GM12878 (cell line): ENCODE measurements at regions not wholly inside any gene's neighbourhood (a gene's known extent, or its start where the extent isn't known, plus 50 kb on each side); places are given as distances from the start of the nearest gene placed in this dataset.

Experiments used
- ATAC-seq: fragments of 200-7000 bp; cut with Tn5 transposase; 3 replicates; pipeline ENCODE4 v1.9.1; 2020; ENCODE audit warnings: mild to moderate bottlenecking, moderate library complexity
- BruUV-seq: library from RNA; stranded (reverse); fragments of 400-500 nt; replicated peaks from 2 replicates; lab custom pipeline; 2021; lab: Mats Ljungman, UMichigan
- CTCF ChIA-PET: fragments of 300-600 bp; sonication (Branson Sonifier 250); formaldehyde crosslinking; extraction: SDS; loops from one replicate; lab custom pipeline; 2021; ENCODE audit warnings: inconsistent platforms; lab: Yijun Ruan, JAX
- POLR2A ChIA-PET: fragments of 350-600 bp; formaldehyde crosslinking; extraction: SDS; loops from one replicate; lab custom pipeline; 2021; ENCODE audit warnings: inconsistent platforms; lab: Charles Lee
- RAD21 ChIA-PET: fragments of 300-600 bp; sonication (Branson Sonifier 250); formaldehyde crosslinking; loops from one replicate; lab custom pipeline; 2023; ENCODE audit warnings: antibody characterized with exemption; ENCODE audit not compliant: unreplicated experiment; lab: Charles Lee
- SMC1A ChIA-PET: fragments of 300-600 bp; sonication (Branson Sonifier 250); formaldehyde crosslinking; loops from one replicate; lab custom pipeline; 2023; ENCODE audit not compliant: unreplicated experiment, uncharacterized antibody; lab: Charles Lee
- DNase-seq: peaks from one replicate; pipeline ENCODE4 v3.0.0-alpha.2; 2011; ENCODE audit warnings: low read depth, low spot score
- FAIRE-seq: peaks from 3 replicates; lab custom pipeline; 2011; peaks lifted over from hg19 to GRCh38; lab: Jason Lieb, UNC
- H2AFZ ChIP-seq: 2 replicates; pipeline ENCODE4 v1.6.0; 2011; ENCODE audit warnings: low read depth, low read length, control low read depth; ENCODE audit not compliant: control insufficient read depth
- H3K27ac ChIP-seq: 2 replicates; pipeline ENCODE4 v1.5.1; 2011; ENCODE audit warnings: control low read depth; ENCODE audit not compliant: control insufficient read depth, insufficient read depth
- H3K27me3 ChIP-seq, 2 experiments: replicated peaks in 1 of 2; 2 replicates each; pipeline versions ENCODE4 v1.6.0 to v1.6.1; 2011; ENCODE audit warnings: low read length in 1 of 2; ENCODE audit not compliant: control insufficient read depth in 2 of 2, insufficient read depth in 2 of 2
- H3K36me3 ChIP-seq, 2 experiments: 2 replicates each; pipeline ENCODE4 v1.5.1; 2011; ENCODE audit warnings: low read length in 1 of 2; ENCODE audit not compliant: control insufficient read depth in 2 of 2, insufficient read depth in 2 of 2
- H3K4me1 ChIP-seq: 2 replicates; pipeline ENCODE4 v1.6.1; 2011; ENCODE audit warnings: mild to moderate bottlenecking, low read length, moderate library complexity, mixed read lengths; ENCODE audit not compliant: control insufficient read depth, insufficient read depth
- H3K4me2 ChIP-seq: 2 replicates; pipeline ENCODE4 v1.6.0; 2011; ENCODE audit warnings: control low read depth; ENCODE audit not compliant: control insufficient read depth, insufficient read depth
- H3K4me3 ChIP-seq: fragments of 200-600 bp; sonication (generic); 2 replicates; pipeline ENCODE4 v1.5.1; 2016
- H3K79me2 ChIP-seq: 2 replicates; pipeline ENCODE4 v1.6.0; 2011; ENCODE audit warnings: low read length; ENCODE audit not compliant: control insufficient read depth, insufficient read depth
- H3K9ac ChIP-seq: 2 replicates; pipeline ENCODE4 v1.8.0; 2011; ENCODE audit warnings: low read length, control low read depth, mixed read lengths; ENCODE audit not compliant: control insufficient read depth, insufficient read depth
- H3K9me3 ChIP-seq: replicated peaks from 3 replicates; pipeline ENCODE4 v1.5.1; 2011; ENCODE audit warnings: mild to moderate bottlenecking, low read length; ENCODE audit not compliant: control insufficient read depth, insufficient read depth
- H4K20me1 ChIP-seq: 2 replicates; pipeline ENCODE4 v1.6.0; 2011; ENCODE audit not compliant: control insufficient read depth, insufficient read depth
- ASH2L ChIP-seq: fragments of 300-600, 200-600 bp; sonication (generic); IDR thresholded peaks from 2 replicates; pipeline ENCODE4 v1.6.1; 2017; ENCODE audit warnings: low read depth, mild to moderate bottlenecking, borderline replicate concordance
- CREM ChIP-seq: IDR thresholded peaks from 2 replicates; pipeline ENCODE4 v1.6.1; 2014; ENCODE audit warnings: antibody characterized with exemption, low read depth
- KLF5 ChIP-seq: fragments of 450-650 bp; IDR thresholded peaks from 2 replicates; pipeline ENCODE4 v1.6.1; 2014; ENCODE audit warnings: mild to moderate bottlenecking; ENCODE audit not compliant: partially characterized antibody
- NR2C1 ChIP-seq: fragments of 450-650 bp; IDR thresholded peaks from 2 replicates; pipeline ENCODE4 v1.6.1; 2017; ENCODE audit warnings: antibody characterized with exemption, mild to moderate bottlenecking, moderate library complexity
- NR2C2 ChIP-seq: IDR thresholded peaks from 2 replicates; pipeline ENCODE4 v1.6.1; 2011; ENCODE audit warnings: borderline replicate concordance, low read depth; ENCODE audit not compliant: control insufficient read depth, insufficient read length
- RAD51 ChIP-seq: fragments of 450-650 bp; IDR thresholded peaks from 2 replicates; pipeline ENCODE4 v1.6.1; 2016; ENCODE audit warnings: moderate library complexity, mild to moderate bottlenecking, inconsistent platforms
- SREBF1 ChIP-seq: IDR thresholded peaks from 2 replicates; pipeline ENCODE4 v1.6.1; 2012; ENCODE audit warnings: mild to moderate bottlenecking, low read length
- SREBF2 ChIP-seq: IDR thresholded peaks from 2 replicates; pipeline ENCODE4 v1.6.1; 2012; ENCODE audit warnings: mild to moderate bottlenecking, low read length
- SRF ChIP-seq, 2 experiments: IDR thresholded peaks; 2 replicates each; pipeline ENCODE4 v1.6.1; 2011; ENCODE audit warnings: low read depth in 2 of 2, low read length in 2 of 2, mild to moderate bottlenecking in 1 of 2, moderate library complexity in 1 of 2
- TARDBP ChIP-seq: IDR thresholded peaks from 2 replicates; pipeline ENCODE4 v1.6.1; 2016; ENCODE audit warnings: borderline replicate concordance
- ZZZ3 ChIP-seq: IDR thresholded peaks from 2 replicates; pipeline ENCODE4 v1.6.1; 2011; ENCODE audit warnings: low read depth; ENCODE audit not compliant: control insufficient read depth, insufficient read length
- WGBS: methylation state at CpG from one replicate; pipeline ENCODE4 v1.1.6; 2016; ENCODE audit warnings: low lambda C conversion rate; ENCODE audit not compliant: insufficient replicate concordance, insufficient coverage; ENCODE audit errors: missing lambda C conversion rate; 5-methylcytosine and 5-hydroxymethylcytosine counted together
- in situ Hi-C: fragments of 300-500 bp; cut with MboI; formaldehyde crosslinking; loops from 9 replicates; pipeline ENCODE4 v1.14.3; 2018; ENCODE audit warnings: mixed read lengths
- intact Hi-C: fragments of 100-400 bp; cut with micrococcal nuclease; formaldehyde crosslinking; loops from one replicate; pipeline ENCODE4 v1.14.2; 2022; ENCODE audit not compliant: unreplicated experiment
- TF ChIP-seq, protein P1 (sequence below): fragments of 450-650 bp; IDR thresholded peaks from 2 replicates; pipeline ENCODE4 v1.6.1; 2018; ENCODE audit warnings: borderline replicate concordance, mild to moderate bottlenecking; ENCODE audit not compliant: partially characterized antibody
- TF ChIP-seq, protein P2 (sequence below): IDR thresholded peaks from 2 replicates; pipeline ENCODE4 v1.6.1; 2011; ENCODE audit warnings: borderline replicate concordance, low read depth, mild to moderate bottlenecking, moderate library complexity, mixed read lengths, low read length; ENCODE audit not compliant: insufficient read depth; ENCODE audit errors: extremely low read length

DNA sequence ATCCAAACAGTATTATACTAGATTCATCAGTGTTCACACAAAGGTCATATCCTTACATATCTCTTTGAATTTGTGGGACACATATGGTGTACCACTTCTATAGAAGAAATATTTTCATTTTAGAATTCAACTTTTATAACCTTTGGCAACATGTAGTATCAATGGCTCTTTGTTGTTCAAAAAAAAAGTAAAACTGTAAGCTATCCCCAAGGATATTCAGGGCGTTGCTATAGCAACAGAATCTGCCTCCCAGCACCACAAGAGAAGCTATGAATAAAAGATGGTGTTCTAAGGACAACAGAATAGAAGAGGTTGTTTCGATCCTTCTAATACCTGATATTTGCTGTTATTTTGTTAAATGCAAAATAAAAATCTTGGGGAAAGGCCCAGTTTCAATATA lies 139.3 kb downstream of the BRMS1L start:
- RAD21 ChIA-PET = interaction anchor here (0.6 kb wide), 1 partner anchor 588 kb away, joined by 4 read pairs; no protein-coding TSS in a partner anchor
- SMC1A ChIA-PET = interaction anchor here (0.6 to 2.9 kb wide), 4 partner anchors 19 to 160 kb away, joined by 3 to 11 read pairs (median 7); no protein-coding TSS in a partner anchor
- BruUV-seq = no TSS peak
- no peaks in the 10 kb centered on the region for H3K27me3 ChIP-seq
- no peak for DNase-seq
- POLR2A ChIA-PET = no interaction called here
- intact Hi-C loops = loop anchor here (10.0 kb wide), 1 partner anchor 409 kb away; no protein-coding TSS in a partner anchor
- H3K9me3 ChIP-seq = no peaks in the 10 kb centered on the region
- no peak overlapping the region for H3K27ac ChIP-seq
- in situ Hi-C loops = no loop called here
- H4K20me1 ChIP-seq = no peaks in the 10 kb centered on the region
- WGBS = 41% methylated on average over 2 of the region's 2 CpGs
- CTCF ChIA-PET = interaction anchor here (1.0 to 4.2 kb wide), 8 partner anchors 21 to 407 kb away, joined by 3 to 24 read pairs (median 4); no protein-coding TSS in a partner anchor
- no peak overlapping the region for H2AFZ ChIP-seq
- no peak overlapping the region for H3K4me2 ChIP-seq
- H3K79me2 ChIP-seq = no peaks in the 10 kb centered on the region
- no peaks in the 10 kb centered on the region for H3K36me3 ChIP-seq
- TF ChIP-seq KLF5 (no peak), TARDBP (no peak), NR2C2 (no peak), SREBF2 (no peak), NR2C1 (no peak), ZZZ3 (no peak), RAD51 (no peak), CREM (no peak), SRF (IDR thresholded peaks at IDR 0.05; ENCODE audit: low read depth in 2 of 2, low read length in 2 of 2) (no peak), SREBF1 (no peak), ASH2L (no peak)
- TF ChIP-seq, protein P1, sequence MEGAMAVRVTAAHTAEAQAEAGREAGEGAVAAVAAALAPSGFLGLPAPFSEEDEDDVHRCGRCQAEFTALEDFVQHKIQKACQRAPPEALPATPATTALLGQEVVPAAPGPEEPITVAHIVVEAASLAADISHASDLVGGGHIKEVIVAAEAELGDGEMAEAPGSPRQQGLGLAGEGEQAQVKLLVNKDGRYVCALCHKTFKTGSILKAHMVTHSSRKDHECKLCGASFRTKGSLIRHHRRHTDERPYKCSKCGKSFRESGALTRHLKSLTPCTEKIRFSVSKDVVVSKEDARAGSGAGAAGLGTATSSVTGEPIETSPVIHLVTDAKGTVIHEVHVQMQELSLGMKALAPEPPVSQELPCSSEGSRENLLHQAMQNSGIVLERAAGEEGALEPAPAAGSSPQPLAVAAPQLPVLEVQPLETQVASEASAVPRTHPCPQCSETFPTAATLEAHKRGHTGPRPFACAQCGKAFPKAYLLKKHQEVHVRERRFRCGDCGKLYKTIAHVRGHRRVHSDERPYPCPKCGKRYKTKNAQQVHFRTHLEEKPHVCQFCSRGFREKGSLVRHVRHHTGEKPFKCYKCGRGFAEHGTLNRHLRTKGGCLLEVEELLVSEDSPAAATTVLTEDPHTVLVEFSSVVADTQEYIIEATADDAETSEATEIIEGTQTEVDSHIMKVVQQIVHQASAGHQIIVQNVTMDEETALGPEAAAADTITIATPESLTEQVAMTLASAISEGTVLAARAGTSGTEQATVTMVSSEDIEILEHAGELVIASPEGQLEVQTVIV = no peak
- TF ChIP-seq, protein P2, sequence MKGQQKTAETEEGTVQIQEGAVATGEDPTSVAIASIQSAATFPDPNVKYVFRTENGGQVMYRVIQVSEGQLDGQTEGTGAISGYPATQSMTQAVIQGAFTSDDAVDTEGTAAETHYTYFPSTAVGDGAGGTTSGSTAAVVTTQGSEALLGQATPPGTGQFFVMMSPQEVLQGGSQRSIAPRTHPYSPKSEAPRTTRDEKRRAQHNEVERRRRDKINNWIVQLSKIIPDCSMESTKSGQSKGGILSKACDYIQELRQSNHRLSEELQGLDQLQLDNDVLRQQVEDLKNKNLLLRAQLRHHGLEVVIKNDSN = no peak
- H3K4me3 ChIP-seq = no peak overlapping the region
- H3K4me1 ChIP-seq = no peaks in the 10 kb centered on the region
- no peak for FAIRE-seq
- no peak for ATAC-seq
- no peak overlapping the region for H3K9ac ChIP-seq
